ENCODE measurements at regions not wholly inside any gene's neighbourhood (a gene's known extent, or its start where the extent isn't known, plus 50 kb on each side); places are given as distances from the start of the nearest gene placed in this dataset.

DNA sequence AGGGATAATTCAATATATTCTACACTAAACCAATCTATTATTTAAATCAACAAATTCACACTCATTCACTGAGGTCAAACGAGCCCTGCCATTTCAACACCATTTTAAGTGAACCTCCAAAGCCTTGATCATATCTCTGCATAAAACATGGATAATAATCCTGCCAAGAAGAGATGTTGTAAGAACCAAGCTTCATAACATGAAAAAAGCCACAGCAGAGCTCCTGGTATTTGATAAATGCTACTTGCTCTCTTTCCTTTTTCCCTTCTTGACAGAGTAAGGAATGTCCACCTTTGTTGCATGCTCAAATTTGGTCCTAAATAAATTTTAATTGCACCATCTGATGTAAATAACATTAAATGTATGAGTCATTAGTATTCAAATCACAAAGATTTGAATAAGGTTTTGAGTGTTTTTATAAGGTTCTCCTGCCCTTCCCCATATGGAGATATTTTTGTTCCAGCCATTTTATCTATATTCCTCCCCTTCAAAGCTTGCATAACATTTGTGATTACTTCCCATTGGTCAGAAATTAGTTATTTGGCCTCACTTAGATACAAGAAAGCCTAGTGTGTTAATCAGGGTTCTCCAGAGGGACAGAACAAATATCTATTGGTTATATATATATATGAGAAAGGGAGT lies 318.8 kb downstream of the RND3 start:
- TF ChIP-seq POU6F1 (CRISPR knock-in tag; IDR thresholded peaks at IDR 0.05; ENCODE audit: borderline replicate concordance, low read depth): no peak
- TF ChIP-seq, protein P1, sequence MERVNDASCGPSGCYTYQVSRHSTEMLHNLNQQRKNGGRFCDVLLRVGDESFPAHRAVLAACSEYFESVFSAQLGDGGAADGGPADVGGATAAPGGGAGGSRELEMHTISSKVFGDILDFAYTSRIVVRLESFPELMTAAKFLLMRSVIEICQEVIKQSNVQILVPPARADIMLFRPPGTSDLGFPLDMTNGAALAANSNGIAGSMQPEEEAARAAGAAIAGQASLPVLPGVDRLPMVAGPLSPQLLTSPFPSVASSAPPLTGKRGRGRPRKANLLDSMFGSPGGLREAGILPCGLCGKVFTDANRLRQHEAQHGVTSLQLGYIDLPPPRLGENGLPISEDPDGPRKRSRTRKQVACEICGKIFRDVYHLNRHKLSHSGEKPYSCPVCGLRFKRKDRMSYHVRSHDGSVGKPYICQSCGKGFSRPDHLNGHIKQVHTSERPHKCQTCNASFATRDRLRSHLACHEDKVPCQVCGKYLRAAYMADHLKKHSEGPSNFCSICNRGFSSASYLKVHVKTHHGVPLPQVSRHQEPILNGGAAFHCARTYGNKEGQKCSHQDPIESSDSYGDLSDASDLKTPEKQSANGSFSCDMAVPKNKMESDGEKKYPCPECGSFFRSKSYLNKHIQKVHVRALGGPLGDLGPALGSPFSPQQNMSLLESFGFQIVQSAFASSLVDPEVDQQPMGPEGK (CRISPR knock-in tag; IDR thresholded peaks at IDR 0.05; ENCODE audit: borderline replicate concordance): no peak
- TF ChIP-seq OSR1 (CRISPR knock-in tag; IDR thresholded peaks at IDR 0.05): no peak
- no peak for TF ChIP-seq ESRRG (CRISPR knock-in tag; IDR thresholded peaks at IDR 0.05)
- no peak for TF ChIP-seq ZFP3 (CRISPR knock-in tag; IDR thresholded peaks at IDR 0.05)
- TF ChIP-seq ZNF70 (CRISPR knock-in tag; IDR thresholded peaks at IDR 0.05): no peak
- no peak for TF ChIP-seq ARNTL (CRISPR knock-in tag; IDR thresholded peaks at IDR 0.05; ENCODE audit: borderline replicate concordance, low read depth)

All from SK-N-SH treated with all-trans-retinoic acid at 6 μM for 48 hours (cell line).